ENCODE measurements at regions not wholly inside any gene's neighbourhood (a gene's known extent, or its start where the extent isn't known, plus 50 kb on each side); places are given as distances from the start of the nearest gene placed in this dataset.

DNA sequence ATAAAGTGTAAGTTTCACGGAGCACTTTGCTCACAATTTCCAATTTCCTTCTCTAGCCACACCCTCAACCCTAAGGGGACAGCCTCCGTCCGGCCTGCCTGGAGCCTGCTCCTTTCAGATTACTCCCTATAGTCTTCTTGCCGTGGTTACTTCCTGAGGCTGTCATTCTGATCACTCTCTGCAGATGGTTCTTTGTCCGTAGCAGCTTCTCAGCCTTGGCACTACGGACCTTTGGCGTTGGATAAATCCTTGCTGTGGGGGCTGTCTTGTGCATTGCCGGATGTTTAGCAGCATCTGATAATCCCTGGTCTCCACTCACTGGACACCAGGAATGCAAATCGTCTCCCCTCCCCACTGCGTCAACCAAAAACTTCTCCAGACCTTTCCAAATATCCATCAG is 447.5 kb upstream of the KIRREL3 start:
- peaks cover 11% of the 10 kb centered on the region for H3K4me1 Mint-ChIP-seq
- POLR2A ChIA-PET = no interaction called here
- H3K27ac Mint-ChIP-seq = no peak overlapping the region
- CTCF ChIA-PET = no interaction called here
- H3K9me3 Mint-ChIP-seq = peaks cover 3% of the 10 kb centered on the region; the same call in 1 of the 2 replicates
- no peaks in the 10 kb centered on the region for H3K36me3 Mint-ChIP-seq
- H3K27me3 Mint-ChIP-seq (ENCODE audit: low read depth) = no peaks in the 10 kb centered on the region
- DNase-seq (ENCODE audit: low spot score) (no peak), ATAC-seq (no peak)
- H3K4me3 Mint-ChIP-seq = no peak overlapping the region
- no peak for TF ChIP-seq FOXK1 (CRISPR knock-in tag; IDR thresholded peaks at IDR 0.05)
- no peak for TF ChIP-seq OVOL2 (CRISPR knock-in tag; IDR thresholded peaks at IDR 0.05; ENCODE audit: borderline replicate concordance)
- TF ChIP-seq GRHL2 (CRISPR knock-in tag; IDR thresholded peaks at IDR 0.05; ENCODE audit: insufficient replicate concordance, severe bottlenecking) = no peak
- no peak for TF ChIP-seq ZNF138 (CRISPR knock-in tag; conservative IDR thresholded peaks at IDR 0.05)
- TF ChIP-seq AFF4 (CRISPR knock-in tag; IDR thresholded peaks at IDR 0.05; ENCODE audit: borderline replicate concordance) = no peak
- TF ChIP-seq, protein P1, sequence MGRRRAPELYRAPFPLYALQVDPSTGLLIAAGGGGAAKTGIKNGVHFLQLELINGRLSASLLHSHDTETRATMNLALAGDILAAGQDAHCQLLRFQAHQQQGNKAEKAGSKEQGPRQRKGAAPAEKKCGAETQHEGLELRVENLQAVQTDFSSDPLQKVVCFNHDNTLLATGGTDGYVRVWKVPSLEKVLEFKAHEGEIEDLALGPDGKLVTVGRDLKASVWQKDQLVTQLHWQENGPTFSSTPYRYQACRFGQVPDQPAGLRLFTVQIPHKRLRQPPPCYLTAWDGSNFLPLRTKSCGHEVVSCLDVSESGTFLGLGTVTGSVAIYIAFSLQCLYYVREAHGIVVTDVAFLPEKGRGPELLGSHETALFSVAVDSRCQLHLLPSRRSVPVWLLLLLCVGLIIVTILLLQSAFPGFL (CRISPR knock-in tag; IDR thresholded peaks at IDR 0.05; ENCODE audit: borderline replicate concordance) = no peak
- TF ChIP-seq, protein P2, sequence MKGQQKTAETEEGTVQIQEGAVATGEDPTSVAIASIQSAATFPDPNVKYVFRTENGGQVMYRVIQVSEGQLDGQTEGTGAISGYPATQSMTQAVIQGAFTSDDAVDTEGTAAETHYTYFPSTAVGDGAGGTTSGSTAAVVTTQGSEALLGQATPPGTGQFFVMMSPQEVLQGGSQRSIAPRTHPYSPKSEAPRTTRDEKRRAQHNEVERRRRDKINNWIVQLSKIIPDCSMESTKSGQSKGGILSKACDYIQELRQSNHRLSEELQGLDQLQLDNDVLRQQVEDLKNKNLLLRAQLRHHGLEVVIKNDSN (CRISPR knock-in tag; IDR thresholded peaks at IDR 0.05) = no peak
- no peak for TF ChIP-seq ESRRA (CRISPR knock-in tag; IDR thresholded peaks at IDR 0.05; ENCODE audit: borderline replicate concordance)
- TF ChIP-seq CBFB (CRISPR knock-in tag; IDR thresholded peaks at IDR 0.05; ENCODE audit: low read depth) = no peak
- TF ChIP-seq ATF2 (CRISPR knock-in tag; IDR thresholded peaks at IDR 0.05; ENCODE audit: borderline replicate concordance, low read depth) = no peak
- no peak for TF ChIP-seq ZNF219 (CRISPR knock-in tag; IDR thresholded peaks at IDR 0.05; ENCODE audit: borderline replicate concordance)
- TF ChIP-seq, protein P3, sequence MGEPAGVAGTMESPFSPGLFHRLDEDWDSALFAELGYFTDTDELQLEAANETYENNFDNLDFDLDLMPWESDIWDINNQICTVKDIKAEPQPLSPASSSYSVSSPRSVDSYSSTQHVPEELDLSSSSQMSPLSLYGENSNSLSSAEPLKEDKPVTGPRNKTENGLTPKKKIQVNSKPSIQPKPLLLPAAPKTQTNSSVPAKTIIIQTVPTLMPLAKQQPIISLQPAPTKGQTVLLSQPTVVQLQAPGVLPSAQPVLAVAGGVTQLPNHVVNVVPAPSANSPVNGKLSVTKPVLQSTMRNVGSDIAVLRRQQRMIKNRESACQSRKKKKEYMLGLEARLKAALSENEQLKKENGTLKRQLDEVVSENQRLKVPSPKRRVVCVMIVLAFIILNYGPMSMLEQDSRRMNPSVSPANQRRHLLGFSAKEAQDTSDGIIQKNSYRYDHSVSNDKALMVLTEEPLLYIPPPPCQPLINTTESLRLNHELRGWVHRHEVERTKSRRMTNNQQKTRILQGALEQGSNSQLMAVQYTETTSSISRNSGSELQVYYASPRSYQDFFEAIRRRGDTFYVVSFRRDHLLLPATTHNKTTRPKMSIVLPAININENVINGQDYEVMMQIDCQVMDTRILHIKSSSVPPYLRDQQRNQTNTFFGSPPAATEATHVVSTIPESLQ (CRISPR knock-in tag; IDR thresholded peaks at IDR 0.05) = no peak
- TF ChIP-seq NR2C2 (CRISPR knock-in tag; IDR thresholded peaks at IDR 0.05) = no peak
- TF ChIP-seq PRRX2 (CRISPR knock-in tag; IDR thresholded peaks at IDR 0.05) = no peak
- no peak for TF ChIP-seq FOXP4 (CRISPR knock-in tag; IDR thresholded peaks at IDR 0.05)
- TF ChIP-seq JUN (CRISPR knock-in tag; IDR thresholded peaks at IDR 0.05) = no peak
- TF ChIP-seq CREM (CRISPR knock-in tag; IDR thresholded peaks at IDR 0.05) = no peak
- TF ChIP-seq ZBTB21 (CRISPR knock-in tag; IDR thresholded peaks at IDR 0.05; ENCODE audit: borderline replicate concordance) = no peak

All from WTC11 (cell line).